B cell (primary cell): ENCODE measurements at regions not wholly inside any gene's neighbourhood (a gene's known extent, or its start where the extent isn't known, plus 50 kb on each side); places are given as distances from the start of the nearest gene placed in this dataset.

ENCODE experiments used
- ATAC-seq: fragments of 200-7000 bp; cut with Tn5 transposase; one replicate; pipeline ENCODE4 v1.10.0; 2021; ENCODE audit warnings: low read depth, mild to moderate bottlenecking, moderate number of reproducible peaks, moderate library complexity
- CTCF ChIA-PET: fragments of 350-600 bp; sonication (Branson Sonifier 250); formaldehyde crosslinking; loops from one replicate; lab custom pipeline; 2021; ENCODE audit warnings: antibody characterized with exemption, inconsistent platforms; lab: Charles Lee
- POLR2A ChIA-PET: fragments of 350-600 bp; sonication (Branson Sonifier 250); formaldehyde crosslinking; loops from one replicate; lab custom pipeline; 2021; ENCODE audit warnings: antibody characterized with exemption; lab: Charles Lee
- DNase-seq: peaks from one replicate; pipeline ENCODE4 v3.0.0; 2013
- H2AFZ ChIP-seq: 2 replicates; pipeline ENCODE4 v1.6.1; 2012; ENCODE audit warnings: mild to moderate bottlenecking, low read depth, low read length; ENCODE audit not compliant: insufficient read depth, poor library complexity, severe bottlenecking
- H3K27ac ChIP-seq, 2 donors: 1 replicate in 1 of 2; 2 replicates in 1 of 2; pipeline ENCODE4 v1.5.1; 2012 to 2013; ENCODE audit warnings: low read length in 2 of 2, mild to moderate bottlenecking in 2 of 2, moderate library complexity in 1 of 2
- H3K27me3 ChIP-seq, 4 experiments: fragments of 200-600 bp in 1 of 4; sonication (generic) in 1 of 4; replicated peaks in 1 of 4; 1 replicate in 2 of 4; 2 replicates in 2 of 4; pipeline versions ENCODE4 v1.6.1 to v1.7.0; 2013 to 2016; ENCODE audit warnings: low read length in 3 of 4, mild to moderate bottlenecking in 2 of 4, mixed read lengths in 1 of 4, moderate library complexity in 1 of 4; ENCODE audit not compliant: insufficient read depth in 4 of 4, control insufficient read depth in 3 of 4; ENCODE audit errors: control extremely low read depth in 1 of 4
- H3K36me3 ChIP-seq, 2 experiments: replicated peaks in 1 of 2; 1 replicate in 1 of 2; 2 replicates in 1 of 2; pipeline versions ENCODE4 v1.6.1 to v1.7.1; 2013; ENCODE audit warnings: low read length in 1 of 2; ENCODE audit not compliant: insufficient read depth in 2 of 2, control insufficient read depth in 1 of 2; ENCODE audit errors: control extremely low read depth in 1 of 2, extremely low read depth in 1 of 2
- H3K4me1 ChIP-seq, 2 donors: fragments of 200-600 bp in 1 of 2; sonication (generic) in 1 of 2; 1 replicate in 1 of 2; 2 replicates in 1 of 2; pipeline versions ENCODE4 v1.5.1 to v1.6.1; 2013 to 2017; ENCODE audit warnings: low read length in 2 of 2; ENCODE audit not compliant: control insufficient read depth in 2 of 2, insufficient read depth in 2 of 2
- H3K4me2 ChIP-seq: replicated peaks from 2 replicates; pipeline ENCODE3; 2012; ENCODE audit warnings: mild to moderate bottlenecking, low read depth, low read length; ENCODE audit not compliant: poor library complexity, severe bottlenecking
- H3K4me3 ChIP-seq, 5 experiments: fragments of 200-600 bp in 1 of 5; sonication (generic) in 1 of 5; 1 replicate in 3 of 5; 2 replicates in 2 of 5; pipeline versions ENCODE4 v1.5.1 to v1.7.0; 2011 to 2016; ENCODE audit warnings: low read length in 4 of 5, mild to moderate bottlenecking in 4 of 5, low read depth in 2 of 5, control low read depth in 1 of 5, moderate library complexity in 1 of 5; ENCODE audit not compliant: insufficient read depth in 1 of 5; ENCODE audit errors: control extremely low read depth in 1 of 5, extremely low read depth in 1 of 5
- H3K79me2 ChIP-seq: fragments of 200-600 bp; sonication (generic); one replicate; pipeline ENCODE4 v1.6.0; 2016; ENCODE audit warnings: low read length; ENCODE audit not compliant: control insufficient read depth, insufficient read depth
- H3K9ac ChIP-seq: fragments of 200-600 bp; sonication (generic); 2 replicates; pipeline ENCODE4 v1.6.1; 2017; ENCODE audit warnings: mild to moderate bottlenecking, low read length, moderate library complexity
- H3K9me3 ChIP-seq, 3 donors: one replicate each; pipeline versions ENCODE4 v1.6.1 to v1.7.1; 2013; ENCODE audit warnings: low read length in 2 of 3; ENCODE audit not compliant: control insufficient read depth in 2 of 3, insufficient read depth in 1 of 3; ENCODE audit errors: control extremely low read depth in 1 of 3
- H4K20me1 ChIP-seq: 2 replicates; pipeline ENCODE4 v1.6.0; 2012; ENCODE audit warnings: mild to moderate bottlenecking, low read length; ENCODE audit not compliant: insufficient read depth, control insufficient read depth, poor library complexity, severe bottlenecking
- H3K27ac Mint-ChIP-seq: one replicate; pipeline ENCODE4 v1.8.0; 2021; ENCODE audit warnings: mixed read lengths
- H3K27me3 Mint-ChIP-seq: one replicate; pipeline ENCODE4 v1.8.0; 2021; ENCODE audit warnings: mixed read lengths
- H3K4me1 Mint-ChIP-seq: one replicate; pipeline ENCODE4 v1.8.0; 2021; ENCODE audit warnings: mixed read lengths
- H3K4me3 Mint-ChIP-seq: one replicate; pipeline ENCODE4 v1.8.0; 2021; ENCODE audit warnings: mixed read lengths
- H3K9me3 Mint-ChIP-seq: one replicate; pipeline ENCODE4 v1.8.0; 2022; ENCODE audit warnings: mixed read lengths; ENCODE audit not compliant: insufficient read depth
- EZH2 ChIP-seq: IDR thresholded peaks from 2 replicates; pipeline ENCODE4 v1.6.1; 2012; ENCODE audit warnings: borderline replicate concordance, low read depth, mild to moderate bottlenecking, moderate library complexity, low read length; ENCODE audit not compliant: insufficient read depth, poor library complexity, severe bottlenecking
- WGBS: methylation state at CpG from one replicate; pipeline ENCODE4 v1.1.5; 2013; ENCODE audit warnings: missing lambda C conversion rate; ENCODE audit not compliant: insufficient coverage; 5-methylcytosine and 5-hydroxymethylcytosine counted together
- intact Hi-C: fragments of 100-400 bp; cut with micrococcal nuclease; formaldehyde crosslinking; loops from one replicate; pipeline ENCODE4 v1.10.0; 2022
- TF ChIP-seq, protein P1 (sequence below): fragments of 200-600 bp; IDR thresholded peaks from one replicate; pipeline ENCODE4 v1.8.0; 2022; ENCODE audit warnings: antibody characterized with exemption, mild to moderate bottlenecking

DNA sequence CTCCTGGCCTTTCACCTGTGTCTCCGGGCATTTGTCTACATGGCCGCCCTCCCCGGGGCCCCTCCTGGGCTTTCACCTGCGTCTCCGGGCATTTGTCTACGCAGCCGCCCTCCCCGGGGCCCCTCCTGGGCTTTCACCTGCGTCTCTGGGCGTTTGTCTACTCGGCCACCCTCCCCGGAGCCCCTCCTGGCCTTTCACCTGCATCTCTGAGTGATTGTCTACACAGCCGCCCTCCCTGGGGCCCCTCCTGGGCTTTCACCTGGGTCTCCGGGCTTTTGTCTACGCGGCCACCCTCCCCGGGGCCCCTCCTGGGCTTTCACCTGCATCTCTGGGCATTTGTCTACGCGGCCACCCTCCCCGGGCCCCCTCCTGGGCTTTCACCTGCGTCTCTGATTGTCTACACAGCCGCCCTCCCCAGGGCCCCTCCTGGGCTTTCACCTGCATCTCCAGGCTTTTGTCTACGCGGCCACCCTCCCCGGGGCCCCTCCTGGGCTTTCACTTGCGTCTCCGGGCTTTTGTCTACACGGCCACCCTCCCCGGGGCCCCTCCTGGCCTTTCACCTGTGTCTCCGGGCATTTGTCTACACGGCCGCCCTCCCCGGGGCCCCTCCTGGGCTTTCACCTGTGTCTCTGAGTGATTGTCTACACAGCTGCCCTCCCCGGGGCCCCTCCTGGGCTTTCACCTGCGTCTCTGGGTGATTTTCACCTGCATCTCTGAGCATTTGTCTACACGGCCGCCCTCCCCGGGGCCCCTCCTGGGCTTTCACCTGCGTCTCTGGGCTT, 68.0 kb upstream of the GALNT9 start:
- TF ChIP-seq EZH2 = no peak
- TF ChIP-seq, protein P1, sequence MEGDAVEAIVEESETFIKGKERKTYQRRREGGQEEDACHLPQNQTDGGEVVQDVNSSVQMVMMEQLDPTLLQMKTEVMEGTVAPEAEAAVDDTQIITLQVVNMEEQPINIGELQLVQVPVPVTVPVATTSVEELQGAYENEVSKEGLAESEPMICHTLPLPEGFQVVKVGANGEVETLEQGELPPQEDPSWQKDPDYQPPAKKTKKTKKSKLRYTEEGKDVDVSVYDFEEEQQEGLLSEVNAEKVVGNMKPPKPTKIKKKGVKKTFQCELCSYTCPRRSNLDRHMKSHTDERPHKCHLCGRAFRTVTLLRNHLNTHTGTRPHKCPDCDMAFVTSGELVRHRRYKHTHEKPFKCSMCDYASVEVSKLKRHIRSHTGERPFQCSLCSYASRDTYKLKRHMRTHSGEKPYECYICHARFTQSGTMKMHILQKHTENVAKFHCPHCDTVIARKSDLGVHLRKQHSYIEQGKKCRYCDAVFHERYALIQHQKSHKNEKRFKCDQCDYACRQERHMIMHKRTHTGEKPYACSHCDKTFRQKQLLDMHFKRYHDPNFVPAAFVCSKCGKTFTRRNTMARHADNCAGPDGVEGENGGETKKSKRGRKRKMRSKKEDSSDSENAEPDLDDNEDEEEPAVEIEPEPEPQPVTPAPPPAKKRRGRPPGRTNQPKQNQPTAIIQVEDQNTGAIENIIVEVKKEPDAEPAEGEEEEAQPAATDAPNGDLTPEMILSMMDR = no peak
- Histone ChIP-seq H3K4me3 (no peak overlapping the region), H3K9me3 (peaks cover 0 to 3% (median 0%) of the 10 kb centered on the region in 3 donors), H3K27ac (no peak overlapping the region), H3K36me3 (no peaks in the 10 kb centered on the region), H4K20me1 (no peaks in the 10 kb centered on the region), H3K4me2 (no peak overlapping the region), H3K27me3 (peaks cover 0 to 35% (median 4%) of the 10 kb centered on the region in 4 experiments), H3K79me2 (no peaks in the 10 kb centered on the region), H3K4me1 (no peaks in the 10 kb centered on the region), H3K9ac (no peak overlapping the region), H2AFZ (no peak overlapping the region)
- ATAC-seq (no peak), DNase-seq (no peak)
- no peaks in the 10 kb centered on the region for H3K4me1 Mint-ChIP-seq
- intact Hi-C loops = no loop called here
- H3K27ac Mint-ChIP-seq = no peak overlapping the region
- ChIA-PET CTCF (interaction anchor here (1.2 kb wide), 1 partner anchor 243 kb away, joined by 3 read pairs; no protein-coding TSS in a partner anchor), POLR2A (no interaction called here)
- peaks cover 12% of the 10 kb centered on the region for H3K27me3 Mint-ChIP-seq
- no peak overlapping the region for H3K4me3 Mint-ChIP-seq
- H3K9me3 Mint-ChIP-seq = no peaks in the 10 kb centered on the region
- WGBS = 59% methylated on average over 39 of the region's 39 CpGs

DNA sequence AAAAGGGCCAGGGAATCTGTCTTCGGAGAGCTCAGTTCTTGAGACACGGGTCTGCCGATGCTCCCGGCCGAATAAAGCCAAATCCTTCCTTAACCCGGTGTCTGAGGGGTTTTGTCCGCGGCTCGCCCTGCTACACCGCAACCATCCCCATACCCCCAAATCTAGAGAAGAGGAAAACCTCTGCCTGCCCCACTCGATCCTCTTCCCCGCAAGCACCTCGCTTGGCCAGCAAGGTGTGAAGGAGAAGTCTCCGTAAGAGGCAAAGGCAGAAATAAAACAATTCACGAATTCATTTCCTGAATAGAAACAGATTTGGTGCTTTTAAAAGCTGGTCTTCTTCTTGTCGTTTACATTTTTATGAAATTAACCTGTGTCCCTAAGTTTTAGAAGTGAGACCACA, 67.3 kb upstream of the GALNT9 start:
- peaks cover 0 to 33% (median 4%) of the 10 kb centered on the region in 4 experiments for H3K27me3 ChIP-seq
- Mint-ChIP-seq H3K27ac (no peak overlapping the region), H3K27me3 (peaks cover 12% of the 10 kb centered on the region), H3K4me1 (no peaks in the 10 kb centered on the region), H3K9me3 (no peaks in the 10 kb centered on the region), H3K4me3 (no peak overlapping the region)
- 71% methylated on average over 11 of the region's 16 CpGs for WGBS
- ATAC-seq (no peak), DNase-seq (no peak)
- ChIA-PET POLR2A (no interaction called here), CTCF (interaction anchor here (1.2 kb wide), 1 partner anchor 243 kb away, joined by 3 read pairs; no protein-coding TSS in a partner anchor)
- H2AFZ ChIP-seq = no peak overlapping the region
- no peaks in the 10 kb centered on the region for H4K20me1 ChIP-seq
- TF ChIP-seq EZH2 = no peak
- TF ChIP-seq, protein P1 = no peak
- intact Hi-C loops = no loop called here
- no peaks in the 10 kb centered on the region for H3K79me2 ChIP-seq
- H3K9me3 ChIP-seq = peaks cover 0 to 3% (median 0%) of the 10 kb centered on the region in 3 donors
- H3K4me2 ChIP-seq = no peak overlapping the region
- H3K36me3 ChIP-seq = no peaks in the 10 kb centered on the region
- no peak overlapping the region for H3K27ac ChIP-seq
- no peaks in the 10 kb centered on the region for H3K4me1 ChIP-seq
- no peak overlapping the region for H3K9ac ChIP-seq
- no peak overlapping the region for H3K4me3 ChIP-seq
